GM23248 (cell line): ENCODE measurements at regions not wholly inside any gene's neighbourhood (a gene's known extent, or its start where the extent isn't known, plus 50 kb on each side); places are given as distances from the start of the nearest gene placed in this dataset.

Experiments used
- DNase-seq: peaks from one replicate; pipeline ENCODE4 v3.0.0-alpha.2; 2015
- H2AFZ ChIP-seq: fragments of 200-600 bp; sonication (generic); 2 replicates; pipeline ENCODE4 v1.6.1; 2016; ENCODE audit warnings: antibody characterized with exemption
- H3F3A ChIP-seq: fragments of 200-600 bp; sonication (generic); 2 replicates; pipeline ENCODE4 v1.6.1; 2016; ENCODE audit warnings: mild to moderate bottlenecking, antibody characterized with exemption, mixed run types; ENCODE audit not compliant: insufficient read depth
- H3K27ac ChIP-seq: fragments of 200-600 bp; sonication (generic); 2 replicates; pipeline ENCODE4 v1.5.1; 2016; ENCODE audit warnings: mild to moderate bottlenecking
- H3K27me3 ChIP-seq: fragments of 200-600 bp; sonication (generic); replicated peaks from 2 replicates; pipeline ENCODE4 v1.6.1; 2016; ENCODE audit warnings: mild to moderate bottlenecking; ENCODE audit not compliant: insufficient read depth
- H3K36me3 ChIP-seq: fragments of 200-600 bp; sonication (generic); 2 replicates; pipeline ENCODE4 v1.6.1; 2016; ENCODE audit warnings: low read depth, mild to moderate bottlenecking
- H3K4me1 ChIP-seq: fragments of 200-600 bp; sonication (generic); 2 replicates; pipeline ENCODE4 v1.6.1; 2016; ENCODE audit warnings: mild to moderate bottlenecking; ENCODE audit not compliant: insufficient read depth
- H3K4me2 ChIP-seq: fragments of 200-600 bp; sonication (generic); one replicate; pipeline ENCODE4 v1.6.1; 2016; ENCODE audit warnings: mild to moderate bottlenecking; ENCODE audit not compliant: unreplicated experiment
- H3K4me3 ChIP-seq: fragments of 200-600 bp; sonication (generic); 2 replicates; pipeline ENCODE4 v1.5.1; 2016; ENCODE audit warnings: mild to moderate bottlenecking
- H3K79me2 ChIP-seq: fragments of 200-600 bp; sonication (generic); 2 replicates; pipeline ENCODE4 v1.6.1; 2016; ENCODE audit warnings: mild to moderate bottlenecking; ENCODE audit not compliant: insufficient read depth
- H3K9ac ChIP-seq: fragments of 200-600 bp; sonication (generic); 2 replicates; pipeline ENCODE4 v1.6.1; 2016; ENCODE audit warnings: mild to moderate bottlenecking
- H3K9me2 ChIP-seq: fragments of 200-600 bp; sonication (generic); 2 replicates; pipeline ENCODE4 v1.6.1; 2016; ENCODE audit warnings: mixed run types, mild to moderate bottlenecking, moderate library complexity; ENCODE audit not compliant: insufficient read depth
- H3K9me3 ChIP-seq: fragments of 200-600 bp; sonication (generic); one replicate; pipeline ENCODE4 v1.6.1; 2017; ENCODE audit warnings: low read depth
- H4K20me1 ChIP-seq: fragments of 200-600 bp; sonication (generic); 2 replicates; pipeline ENCODE4 v1.6.0; 2016; ENCODE audit not compliant: insufficient read depth
- EZH2 ChIP-seq: fragments of 200-600 bp; sonication (generic); IDR thresholded peaks from 2 replicates; pipeline ENCODE4 v1.6.1; 2018; ENCODE audit warnings: antibody characterized with exemption, mild to moderate bottlenecking; ENCODE audit not compliant: insufficient read depth, poor library complexity, severe bottlenecking
- EZH2phosphoT487 ChIP-seq: fragments of 200-600 bp; sonication (generic); IDR thresholded peaks from 2 replicates; pipeline ENCODE4 v1.6.1; 2018; ENCODE audit warnings: antibody characterized with exemption, moderate library complexity, mild to moderate bottlenecking, low read depth; ENCODE audit not compliant: insufficient read depth
- WGBS, 2 experiments: methylation state at CpG; one replicate each; pipeline ENCODE4 v1.1.6; 2015 to 2017; ENCODE audit warnings: low lambda C conversion rate in 2 of 2, low coverage in 1 of 2; ENCODE audit errors: missing lambda C conversion rate in 2 of 2; 5-methylcytosine and 5-hydroxymethylcytosine counted together
- in situ Hi-C: fragments of 300-500 bp; cut with MboI; formaldehyde crosslinking; loops from 2 replicates; pipeline ENCODE4 v1.15.0; 2020

- peaks cover 27% of the 10 kb centered on the region for H3K27me3 ChIP-seq
- no peaks in the 10 kb centered on the region for H3K9me2 ChIP-seq
- in situ Hi-C loops = no loop called here
- H3K4me1 ChIP-seq = peaks cover 6% of the 10 kb centered on the region
- no peaks in the 10 kb centered on the region for H3K9me3 ChIP-seq
- no peak overlapping the region for H3K9ac ChIP-seq
- TF ChIP-seq EZH2phosphoT487 (no peak), EZH2 (no peak)
- no peaks in the 10 kb centered on the region for H3K36me3 ChIP-seq
- H2AFZ ChIP-seq = 0 out of 2 replicates have a peak overlapping the region, but pooled peaks have one; percentile 20
- no peak overlapping the region for H3K4me2 ChIP-seq
- no peak overlapping the region for H3K27ac ChIP-seq
- no peaks in the 10 kb centered on the region for H3K79me2 ChIP-seq
- no peak for DNase-seq
- peaks cover 6% of the 10 kb centered on the region; the same call in 1 of the 2 replicates for H3F3A ChIP-seq
- H3K4me3 ChIP-seq = no peak overlapping the region
- H4K20me1 ChIP-seq = no peaks in the 10 kb centered on the region
These were observed 170.7 kb upstream of the PMEPA1 start for GRCh38 chr20:57880571-57880892.

GRCh38 chr20:57879779-57880570 is 170.2 kb upstream of the PMEPA1 start:
- H4K20me1 ChIP-seq = no peaks in the 10 kb centered on the region
- H3K4me3 ChIP-seq = no peak overlapping the region
- 17% methylated on average over 13 of the region's 13 CpGs for WGBS, 2 experiments
- H3K79me2 ChIP-seq = no peaks in the 10 kb centered on the region
- in situ Hi-C loops = no loop called here
- H3K36me3 ChIP-seq = no peaks in the 10 kb centered on the region
- peak overlapping the region; percentile 20 for H2AFZ ChIP-seq
- H3K9ac ChIP-seq = no peak overlapping the region
- no peaks in the 10 kb centered on the region for H3K9me2 ChIP-seq
- H3K9me3 ChIP-seq = no peaks in the 10 kb centered on the region
- no peak overlapping the region for H3K27ac ChIP-seq
- peaks cover 6% of the 10 kb centered on the region for H3K4me1 ChIP-seq
- H3K4me2 ChIP-seq = no peak overlapping the region
- DNase-seq = peak; percentile 32
- peaks cover 6% of the 10 kb centered on the region; the same call in 1 of the 2 replicates for H3F3A ChIP-seq
- TF ChIP-seq EZH2 = no peak
- H3K27me3 ChIP-seq = peaks cover 30% of the 10 kb centered on the region

GRCh38 chr20:57879437-57879778 is 169.6 kb upstream of the PMEPA1 start:
- in situ Hi-C loops = no loop called here
- Histone ChIP-seq H3K9ac (no peak overlapping the region), H3K27ac (no peak overlapping the region), H3K4me1 (peaks cover 6% of the 10 kb centered on the region), H3K9me3 (no peaks in the 10 kb centered on the region), H3K27me3 (peaks cover 30% of the 10 kb centered on the region), H3F3A (peaks cover 6% of the 10 kb centered on the region; the same call in 1 of the 2 replicates), H4K20me1 (no peaks in the 10 kb centered on the region), H3K4me3 (no peak overlapping the region), H3K4me2 (no peak overlapping the region), H3K9me2 (no peaks in the 10 kb centered on the region), H2AFZ (peak overlapping the region; percentile 20; the same call in 1 of the 2 replicates), H3K36me3 (no peaks in the 10 kb centered on the region), H3K79me2 (no peaks in the 10 kb centered on the region)
- DNase-seq = no peak
- TF ChIP-seq EZH2phosphoT487 (no peak), EZH2 (no peak)
- 17 to 29% methylated on average over 7 of the region's 7 CpGs for WGBS, 2 experiments

GRCh38 chr20:57878786-57879424 is 169.1 kb upstream of the PMEPA1 start:
- no peaks in the 10 kb centered on the region for H3K9me2 ChIP-seq
- H3K36me3 ChIP-seq = no peaks in the 10 kb centered on the region
- no peaks in the 10 kb centered on the region for H3K79me2 ChIP-seq
- H4K20me1 ChIP-seq = no peaks in the 10 kb centered on the region
- no peak for TF ChIP-seq EZH2
- no peak for TF ChIP-seq EZH2phosphoT487
- no peaks in the 10 kb centered on the region for H3K9me3 ChIP-seq
- no peak overlapping the region for H3K27ac ChIP-seq
- H3K4me3 ChIP-seq = no peak overlapping the region
- H2AFZ ChIP-seq = no peak overlapping the region
- H3K27me3 ChIP-seq = peaks cover 30% of the 10 kb centered on the region
- 96 to 97% methylated on average over 7 to 8 of the region's 8 CpGs for WGBS, 2 experiments
- no peak overlapping the region for H3K4me2 ChIP-seq
- H3K9ac ChIP-seq = no peak overlapping the region
- H3K4me1 ChIP-seq = peaks cover 6% of the 10 kb centered on the region
- peaks cover 6% of the 10 kb centered on the region; the same call in 1 of the 2 replicates for H3F3A ChIP-seq
- in situ Hi-C loops = no loop called here
- no peak for DNase-seq
